ENCODE measurements at regions not wholly inside any gene's neighbourhood (a gene's known extent, or its start where the extent isn't known, plus 50 kb on each side); places are given as distances from the start of the nearest gene placed in this dataset.
"Not testable (repeated sequence)": the region's sequence is repeated elsewhere in the genome, so short reads cannot be mapped to it uniquely, and the experiment has no call there.

DNA sequence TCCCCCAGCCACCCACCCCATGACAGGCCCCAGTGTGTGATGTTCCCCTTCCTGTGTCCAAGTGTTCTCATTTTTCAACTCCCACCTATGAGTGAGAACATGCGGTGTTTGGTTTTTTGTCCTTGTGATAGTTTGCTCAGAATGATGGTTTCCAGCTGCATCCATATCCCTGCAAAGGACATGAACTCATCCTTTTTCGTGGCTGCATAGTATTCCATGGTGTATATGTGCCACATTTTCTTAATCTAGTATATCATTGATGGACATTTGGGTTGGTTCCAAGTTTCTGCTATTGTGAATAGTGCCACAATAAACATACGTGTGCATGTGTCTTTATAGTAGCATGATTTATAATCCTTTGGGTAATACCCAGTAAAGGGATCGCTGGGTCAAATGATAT, 273.0 kb downstream of the TEX29 start:
- not testable (repeated sequence) for FAIRE-seq

DNA sequence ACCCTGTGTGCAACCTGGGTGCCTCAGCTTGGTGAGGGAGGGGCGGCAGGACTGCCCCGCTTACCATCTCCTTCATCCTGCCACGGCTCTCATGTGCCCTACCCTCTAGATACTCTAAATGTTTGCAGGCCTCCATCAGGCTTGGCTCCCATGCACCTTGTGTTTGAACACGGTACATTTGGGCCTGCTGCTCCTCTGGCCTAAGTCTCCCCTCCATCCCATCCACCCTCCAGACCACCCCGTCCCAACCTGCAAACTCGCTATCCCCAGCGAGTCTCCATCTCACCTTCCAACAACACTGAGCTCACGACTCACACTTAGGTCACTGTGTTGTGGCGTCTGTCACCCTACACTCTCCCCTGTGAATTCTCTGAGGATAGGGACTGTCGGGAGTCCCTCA, 274.2 kb downstream of the TEX29 start:
- no peak for FAIRE-seq

DNA sequence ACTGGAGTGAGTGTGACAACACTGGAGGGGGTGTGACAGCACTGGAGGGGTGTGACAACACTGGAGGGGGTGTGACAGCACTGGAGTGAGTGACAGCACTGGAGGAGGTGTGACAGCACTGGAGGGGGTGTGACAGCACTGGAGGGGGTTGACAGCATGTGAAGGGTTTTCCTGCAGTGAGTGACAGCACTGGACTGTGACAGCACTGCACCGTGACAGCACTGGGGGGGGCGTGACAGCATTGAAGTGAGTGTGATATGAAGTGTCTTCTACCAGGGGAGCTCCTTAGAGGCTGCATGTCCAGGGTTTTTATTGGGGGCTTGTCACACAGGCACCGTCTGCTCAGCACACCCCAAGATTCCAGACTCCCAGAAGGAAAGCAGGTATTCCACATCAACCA, 274.8 kb downstream of the TEX29 start:
- FAIRE-seq: no peak

DNA sequence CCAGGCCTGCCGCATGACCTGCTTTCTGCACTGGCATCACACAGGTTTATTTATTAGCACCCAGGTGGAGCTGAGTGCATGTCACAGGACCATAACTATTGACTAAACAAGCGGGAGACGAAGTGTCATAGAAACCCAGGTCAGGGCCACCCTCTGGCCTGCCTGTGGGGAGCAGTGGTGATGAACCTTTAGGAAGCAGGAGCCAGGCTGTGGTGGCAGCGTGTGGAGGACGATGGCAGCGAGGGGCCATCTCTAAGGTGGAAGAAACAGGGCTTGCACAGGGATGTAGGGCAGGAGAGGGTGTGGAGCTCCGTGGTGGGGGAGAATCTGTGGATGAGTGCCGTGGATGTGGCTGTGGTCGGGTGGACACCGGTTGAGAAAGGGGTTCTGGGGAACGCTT, 275.3 kb downstream of the TEX29 start:
- no peak for FAIRE-seq

DNA sequence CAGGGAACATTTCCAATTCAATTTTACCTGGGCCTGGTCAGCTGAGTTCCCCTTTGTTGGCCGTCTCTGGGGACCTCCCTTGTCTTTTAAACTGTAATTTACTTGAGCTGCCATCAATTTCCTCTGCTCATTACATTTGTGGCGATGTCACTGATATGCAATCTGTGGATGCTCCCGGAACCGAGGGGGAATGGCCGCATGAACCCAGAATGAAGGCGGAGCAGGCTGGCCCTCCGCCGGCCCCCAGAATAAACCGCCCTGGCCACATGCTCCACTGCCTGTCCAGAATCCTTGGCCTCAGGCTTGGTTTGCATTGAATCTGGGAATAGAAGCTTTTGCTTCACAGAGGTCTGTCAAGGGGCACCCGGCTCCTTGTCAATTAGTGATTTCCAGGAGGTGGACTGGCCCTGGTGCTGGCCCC, 276.8 kb downstream of the TEX29 start:
- FAIRE-seq: no peak

DNA sequence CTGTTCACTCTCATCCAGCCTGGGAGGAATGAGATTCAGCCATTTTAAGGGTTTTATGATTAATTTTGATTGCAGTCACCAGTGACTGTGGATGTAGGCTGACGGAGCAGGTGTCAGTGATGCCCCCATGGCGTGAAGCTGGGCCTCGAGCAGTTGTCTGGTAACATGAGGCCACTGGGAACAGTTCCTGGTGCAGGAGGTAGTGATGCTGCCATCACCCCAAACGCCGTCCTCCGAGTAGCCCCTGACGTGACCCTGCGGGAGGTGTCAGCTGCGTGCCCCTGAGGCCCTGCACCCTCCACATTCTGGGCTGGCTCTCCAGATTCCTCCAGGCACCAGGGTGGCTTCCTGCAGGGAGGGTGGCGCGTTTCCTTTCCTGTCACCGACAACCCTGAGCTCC, 277.2 kb downstream of the TEX29 start:
- no peak for FAIRE-seq

DNA sequence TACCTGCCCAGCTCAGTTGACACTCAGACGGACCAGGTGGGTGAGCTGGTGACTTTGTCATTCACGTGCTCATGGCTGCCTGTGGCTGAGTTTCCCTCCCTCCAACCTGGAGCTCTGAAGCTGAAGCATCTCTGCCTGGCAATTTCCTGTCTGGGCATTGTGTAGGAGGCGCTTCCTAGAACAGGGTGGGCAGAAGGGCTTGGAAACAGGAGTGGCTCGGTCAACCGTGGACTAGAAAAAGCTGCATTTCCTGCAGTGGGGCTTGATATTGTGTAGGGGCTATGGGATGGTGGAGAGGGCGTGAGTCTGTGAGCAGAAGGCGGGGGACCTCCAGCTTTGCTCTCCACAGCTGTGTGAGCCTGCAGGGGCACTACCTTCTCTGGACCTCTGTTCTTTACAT, 278.3 kb downstream of the TEX29 start:
- no peak for FAIRE-seq

DNA sequence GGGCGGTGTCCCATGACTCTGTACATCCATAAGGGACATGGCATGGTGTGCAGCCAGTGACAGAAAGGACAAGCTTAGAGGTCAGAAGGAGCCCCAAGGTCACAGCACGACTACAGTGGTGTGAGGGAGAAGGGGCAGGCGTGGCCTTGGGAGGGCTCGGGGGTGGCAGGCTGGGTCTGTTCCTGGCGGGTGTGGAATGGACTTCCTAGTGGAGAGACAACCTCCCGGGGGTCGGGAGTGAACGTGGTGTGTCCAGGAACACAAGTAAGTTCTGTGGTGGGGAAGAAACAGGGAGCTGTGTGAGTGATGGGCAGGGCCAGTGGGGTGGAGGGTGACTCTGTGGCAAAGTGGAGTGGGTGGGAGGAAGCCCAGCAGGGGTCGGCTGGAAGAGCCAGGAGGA, 279.3 kb downstream of the TEX29 start:
- no peak for FAIRE-seq

DNA sequence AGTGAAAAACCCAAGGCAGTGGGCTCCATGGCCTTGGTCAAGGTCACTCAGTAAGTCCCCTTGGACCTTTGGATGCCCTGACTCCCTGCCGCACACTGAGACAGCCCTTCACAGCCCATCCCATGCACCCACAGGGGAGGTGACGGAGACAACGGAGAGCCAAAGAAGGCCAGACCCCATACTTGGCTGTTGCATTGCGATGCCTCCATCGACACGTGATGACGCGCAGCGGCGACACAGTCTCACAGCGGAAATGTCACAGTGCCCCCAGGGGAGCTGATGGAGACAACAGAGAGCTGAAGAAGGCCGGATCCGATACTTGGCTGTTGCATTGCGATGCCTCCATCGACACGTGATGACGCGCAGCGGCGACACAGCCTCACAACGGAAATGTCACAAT, 282.4 kb downstream of the TEX29 start:
- FAIRE-seq: no peak

DNA sequence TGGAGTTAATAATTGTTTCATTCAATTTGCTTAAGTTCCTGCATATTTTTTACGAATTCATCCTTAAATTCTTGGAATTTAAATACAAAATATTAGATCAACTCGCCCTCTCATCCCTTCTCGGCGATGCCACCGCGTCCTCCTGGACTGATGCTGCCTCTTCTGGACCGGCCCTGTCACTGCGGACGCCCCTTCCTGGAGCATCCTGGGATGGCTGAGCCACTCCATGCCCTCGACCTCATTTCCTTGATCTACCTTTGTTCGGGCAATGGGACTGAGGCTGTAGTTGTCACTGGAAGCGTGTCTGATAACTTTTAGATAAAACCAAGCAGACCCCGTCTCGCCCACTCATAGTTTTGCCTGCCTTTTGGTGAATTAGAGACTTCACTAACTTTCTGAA, 283.7 kb downstream of the TEX29 start:
- FAIRE-seq: no peak

DNA sequence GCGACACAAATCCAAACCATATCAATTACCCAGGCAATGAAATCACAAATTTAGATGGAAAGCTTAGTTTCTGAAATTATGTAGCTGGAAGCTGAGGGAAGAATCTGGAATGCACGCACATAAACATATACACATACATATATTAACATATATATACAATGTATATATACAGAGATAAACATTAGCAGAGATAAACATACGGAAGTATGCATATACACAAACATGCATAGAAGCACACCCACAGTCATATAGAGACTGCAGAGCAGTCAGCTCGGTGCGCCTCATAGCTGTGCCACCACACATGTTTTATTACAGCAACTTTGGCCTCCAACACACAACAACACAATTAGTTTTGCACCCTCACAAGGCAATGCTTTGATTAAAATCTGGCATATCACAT, 288.1 kb downstream of the TEX29 start:
- FAIRE-seq: no peak

DNA sequence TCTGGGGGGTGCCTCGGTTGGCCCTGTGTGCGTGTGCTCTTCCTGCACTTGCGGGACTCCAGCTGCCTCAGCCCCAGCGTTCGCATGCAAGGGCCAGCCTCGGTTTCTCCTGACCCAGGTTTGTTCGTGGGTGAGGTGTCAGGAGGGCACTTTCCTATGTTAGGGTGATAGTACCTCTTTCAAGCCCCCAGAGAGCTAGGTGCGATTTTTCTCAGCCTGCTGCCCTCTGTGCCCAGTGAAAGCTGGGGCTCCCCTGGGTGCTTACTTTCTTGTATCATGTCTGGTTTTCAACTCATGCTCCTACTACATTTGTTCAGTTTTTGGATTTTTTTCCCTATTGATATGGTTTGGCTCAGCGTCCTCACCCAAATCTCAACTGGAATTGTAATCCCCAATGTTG, 289.2 kb downstream of the TEX29 start:
- no peak for FAIRE-seq

DNA sequence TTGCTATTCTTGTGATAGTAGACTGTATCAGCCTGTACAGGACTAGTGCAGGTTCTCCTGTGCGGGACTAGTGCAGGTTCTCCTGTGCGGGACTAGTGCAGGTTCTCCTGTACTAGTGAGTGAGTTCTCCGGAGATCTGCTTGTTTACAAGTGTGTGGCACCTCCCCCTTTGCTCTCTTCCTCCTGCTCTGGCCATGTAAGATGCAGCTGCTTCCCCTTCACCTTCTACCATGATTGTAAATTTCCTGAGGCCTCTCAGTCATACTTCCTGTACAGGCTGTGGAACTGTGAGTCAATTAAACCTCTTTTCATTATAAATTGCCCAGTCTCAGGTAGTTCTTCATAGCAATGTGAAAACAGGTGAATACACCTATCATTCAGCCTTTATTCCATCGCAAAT, 289.6 kb downstream of the TEX29 start:
- FAIRE-seq: no peak

DNA sequence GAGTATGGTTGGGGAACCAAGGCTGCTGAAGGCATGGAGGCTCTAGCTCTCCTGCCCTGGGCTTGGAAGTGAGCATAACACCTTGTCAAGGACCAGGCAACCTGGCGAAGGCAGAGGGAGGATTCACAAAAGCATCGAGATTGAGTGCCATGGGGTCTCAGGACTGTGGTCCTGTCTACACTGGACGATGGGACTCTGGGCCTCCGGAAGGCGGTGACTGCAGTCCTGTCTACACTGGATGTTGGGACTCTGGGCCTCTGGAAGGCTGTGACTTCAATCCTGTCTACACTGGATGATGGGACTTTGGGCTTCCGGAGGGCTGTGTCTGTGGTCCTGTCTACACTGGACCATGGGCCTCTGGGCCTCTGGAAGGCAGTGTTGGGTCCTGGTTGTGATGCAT, 290.4 kb downstream of the TEX29 start:
- no peak for FAIRE-seq

DNA sequence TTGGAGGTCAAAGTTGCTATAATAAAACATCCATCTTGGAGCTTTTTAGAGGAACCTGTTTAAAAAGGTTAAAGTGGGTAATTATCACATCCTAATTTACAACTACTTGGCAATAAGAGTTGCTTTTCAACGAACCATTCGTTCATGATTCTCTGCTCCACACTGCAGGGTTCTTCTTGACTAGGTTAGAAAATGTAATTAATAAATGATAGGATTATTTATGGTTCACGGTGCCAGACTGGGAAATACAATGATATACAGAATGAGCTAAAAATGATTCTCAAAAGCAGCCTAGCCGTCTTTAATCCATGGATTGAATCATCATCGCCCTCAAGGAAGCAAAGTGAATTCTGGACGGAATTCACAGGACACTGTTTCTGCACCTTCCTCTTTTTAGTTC, 291.2 kb downstream of the TEX29 start:
- no peak for FAIRE-seq

DNA sequence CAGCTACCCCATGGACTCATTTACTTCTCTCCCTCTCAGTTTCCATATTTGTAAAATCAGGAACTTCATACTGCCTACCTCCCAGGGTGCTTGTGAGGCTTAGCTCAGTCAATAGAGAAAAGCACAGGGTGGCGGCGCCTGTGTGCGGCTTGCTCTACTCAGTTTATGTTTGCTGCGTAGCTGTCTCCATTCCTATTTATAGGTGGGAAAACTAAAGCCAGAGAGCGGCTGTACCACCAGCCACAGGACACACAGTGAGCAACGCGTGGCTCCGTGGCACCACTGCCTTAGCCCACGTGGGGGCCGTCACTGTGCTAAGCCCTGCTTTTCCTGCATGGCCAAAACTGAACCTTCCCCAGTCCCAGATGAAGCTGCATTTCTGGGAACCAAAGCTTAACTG, 292.4 kb downstream of the TEX29 start:
- no peak for FAIRE-seq

DNA sequence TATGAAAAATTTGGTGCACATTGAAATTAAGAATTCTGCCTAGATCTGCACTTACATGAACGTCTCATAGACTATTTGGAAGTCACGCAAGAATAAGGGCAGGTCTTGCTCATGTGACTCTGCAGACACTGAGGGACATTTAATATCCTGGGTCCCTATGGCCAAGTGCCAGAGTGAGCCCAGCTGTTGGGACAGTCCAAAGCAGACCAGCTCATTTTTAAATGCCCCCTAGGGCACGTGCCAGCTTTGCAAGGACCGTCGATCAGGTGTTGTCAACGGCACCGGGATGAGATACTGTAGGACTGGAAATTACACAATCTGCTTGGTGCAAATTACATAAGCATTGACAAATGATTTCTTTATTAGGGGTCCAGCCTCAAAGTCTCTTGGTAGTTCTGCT, 293.6 kb downstream of the TEX29 start:
- FAIRE-seq: no peak

DNA sequence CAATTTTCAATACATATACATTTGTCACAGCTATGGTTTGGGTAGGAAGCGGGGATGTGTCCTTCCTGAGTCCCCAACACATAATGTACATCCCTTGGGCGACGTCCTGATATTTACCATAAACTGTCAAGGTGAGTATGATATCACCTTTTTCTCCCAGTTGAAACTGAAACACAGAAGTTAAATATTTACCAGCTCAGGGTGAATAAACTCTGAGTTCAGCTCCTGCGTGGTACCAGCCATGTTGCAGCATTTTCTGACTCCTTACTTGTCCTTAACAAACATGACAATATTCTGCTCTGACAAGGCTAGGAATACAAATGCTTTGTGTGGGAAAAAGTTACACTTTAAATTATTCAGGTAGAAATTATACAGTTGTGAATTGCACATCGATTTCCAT, 294.2 kb downstream of the TEX29 start:
- FAIRE-seq: no peak

DNA sequence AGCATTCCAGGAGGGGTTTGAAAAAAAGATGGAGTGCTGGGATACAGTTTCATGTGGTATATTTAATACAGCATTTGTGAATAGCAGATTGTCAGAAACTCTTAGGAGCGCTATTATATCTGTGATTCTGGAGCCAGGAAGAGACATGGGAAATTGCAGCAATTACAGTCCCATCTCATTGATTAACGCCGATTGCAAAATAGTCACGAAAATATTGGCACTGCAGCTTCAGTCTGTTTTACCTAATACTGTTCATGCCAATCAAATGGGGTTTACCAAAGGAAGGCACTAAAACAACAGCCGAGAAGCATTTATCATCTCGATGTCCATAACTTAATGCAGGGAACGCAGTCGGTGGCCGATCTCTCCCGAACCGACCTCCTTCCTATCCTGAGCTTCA, 295.8 kb downstream of the TEX29 start:
- no peak for FAIRE-seq

DNA sequence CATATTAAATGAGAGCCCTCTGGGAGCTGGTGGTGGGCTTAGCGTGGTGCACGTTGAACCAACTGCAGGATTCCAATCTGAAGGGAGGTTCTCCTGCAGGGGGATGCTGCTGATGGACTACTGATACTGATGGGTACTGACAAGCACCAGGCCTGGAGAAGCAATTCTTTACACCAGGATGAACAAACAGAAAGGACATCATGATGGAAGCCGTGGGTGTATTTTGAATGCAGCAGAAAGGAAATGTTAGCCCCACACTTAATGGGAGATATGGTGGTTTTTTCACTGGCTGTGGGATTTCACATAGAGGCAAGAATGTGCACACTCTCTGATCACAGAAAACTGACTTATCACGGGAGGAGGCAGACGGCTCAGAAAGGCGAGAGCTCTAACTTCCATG, 299.7 kb downstream of the TEX29 start:
- FAIRE-seq: no peak

DNA sequence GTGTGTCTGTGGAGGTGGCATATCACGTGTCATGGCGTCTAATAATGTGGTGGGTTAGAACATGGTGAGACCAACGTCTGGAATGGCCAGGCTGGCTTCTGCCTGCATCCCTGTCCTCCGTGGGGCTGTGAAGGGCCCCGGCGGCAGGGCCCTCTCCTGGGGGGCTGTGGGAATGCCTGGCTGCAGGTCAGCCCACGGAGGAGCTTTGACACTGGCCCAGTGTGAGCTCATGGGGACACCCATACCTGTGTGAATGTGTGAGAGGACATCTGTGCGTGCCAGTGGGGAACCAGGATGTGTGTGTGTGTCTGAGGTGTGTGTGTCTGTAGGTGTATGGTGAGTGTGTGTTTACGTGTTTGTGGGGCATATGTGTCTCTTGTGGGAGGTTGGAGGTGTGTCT, 300.1 kb downstream of the TEX29 start:
- no peak for FAIRE-seq

DNA sequence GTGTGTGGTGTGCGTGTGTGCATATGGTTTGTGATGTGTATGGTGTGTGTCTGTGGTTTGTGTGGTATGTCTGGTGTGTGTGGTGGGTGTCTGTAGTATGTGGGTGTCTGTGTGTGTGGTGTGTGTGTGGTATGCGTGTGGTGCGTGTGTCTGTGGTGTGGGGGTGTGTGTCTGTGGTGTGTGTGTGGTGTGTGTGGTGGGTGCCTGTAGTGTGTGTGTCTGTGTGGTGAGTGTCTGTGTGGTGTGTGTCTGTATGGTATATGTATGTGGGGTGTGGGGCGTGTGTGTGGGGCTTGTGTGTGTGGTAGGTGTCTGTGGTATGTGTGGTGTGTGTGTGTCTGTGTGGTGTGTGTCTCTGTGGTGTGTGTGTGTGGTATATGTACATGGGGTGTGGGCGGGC, 300.7 kb downstream of the TEX29 start:
- FAIRE-seq: no peak

DNA sequence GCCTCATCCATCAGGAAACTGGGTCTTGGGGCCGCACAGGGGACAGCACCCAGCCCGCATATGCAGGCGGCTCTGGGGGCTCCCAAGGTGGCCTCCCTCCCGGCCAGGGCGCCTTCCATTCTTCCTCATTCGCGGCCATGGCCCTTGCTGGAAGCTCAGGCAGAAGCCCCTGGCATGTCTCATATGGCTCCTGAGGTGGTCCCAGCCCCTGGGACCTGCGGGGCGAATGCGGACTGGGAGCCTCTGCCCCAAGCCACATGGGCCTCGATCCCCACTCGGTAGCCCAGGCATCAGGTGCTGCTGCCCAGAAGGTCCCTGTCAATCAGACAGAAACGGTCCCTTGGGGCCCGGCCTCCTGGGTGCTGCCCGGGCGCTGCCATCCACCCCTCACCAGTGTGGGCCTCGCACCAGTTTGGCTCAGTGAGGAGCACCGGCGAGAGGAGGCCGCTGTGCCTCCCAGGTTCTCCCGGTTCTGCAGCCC, 301.6 kb downstream of the TEX29 start:
- no peak for FAIRE-seq

DNA sequence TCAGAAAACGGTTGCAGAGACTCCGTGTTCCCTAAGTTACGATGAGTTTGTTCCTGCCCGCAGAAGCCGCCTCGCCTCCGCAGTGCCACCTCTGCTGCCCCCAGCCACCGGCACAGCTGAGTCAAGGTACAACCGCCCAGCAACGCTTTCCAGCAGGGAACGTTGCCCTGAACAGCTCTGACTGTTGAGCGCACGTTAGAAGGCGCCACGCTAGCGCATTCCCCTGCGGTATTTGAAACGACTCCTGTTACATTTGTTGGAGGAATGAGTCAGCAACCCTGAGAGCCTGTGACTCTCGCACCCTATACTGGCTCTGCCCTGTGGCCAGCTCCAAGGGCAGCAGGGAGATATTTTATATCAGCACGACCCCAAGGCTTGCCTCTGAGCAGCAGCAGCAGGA, 302.8 kb downstream of the TEX29 start:
- no peak for FAIRE-seq

DNA sequence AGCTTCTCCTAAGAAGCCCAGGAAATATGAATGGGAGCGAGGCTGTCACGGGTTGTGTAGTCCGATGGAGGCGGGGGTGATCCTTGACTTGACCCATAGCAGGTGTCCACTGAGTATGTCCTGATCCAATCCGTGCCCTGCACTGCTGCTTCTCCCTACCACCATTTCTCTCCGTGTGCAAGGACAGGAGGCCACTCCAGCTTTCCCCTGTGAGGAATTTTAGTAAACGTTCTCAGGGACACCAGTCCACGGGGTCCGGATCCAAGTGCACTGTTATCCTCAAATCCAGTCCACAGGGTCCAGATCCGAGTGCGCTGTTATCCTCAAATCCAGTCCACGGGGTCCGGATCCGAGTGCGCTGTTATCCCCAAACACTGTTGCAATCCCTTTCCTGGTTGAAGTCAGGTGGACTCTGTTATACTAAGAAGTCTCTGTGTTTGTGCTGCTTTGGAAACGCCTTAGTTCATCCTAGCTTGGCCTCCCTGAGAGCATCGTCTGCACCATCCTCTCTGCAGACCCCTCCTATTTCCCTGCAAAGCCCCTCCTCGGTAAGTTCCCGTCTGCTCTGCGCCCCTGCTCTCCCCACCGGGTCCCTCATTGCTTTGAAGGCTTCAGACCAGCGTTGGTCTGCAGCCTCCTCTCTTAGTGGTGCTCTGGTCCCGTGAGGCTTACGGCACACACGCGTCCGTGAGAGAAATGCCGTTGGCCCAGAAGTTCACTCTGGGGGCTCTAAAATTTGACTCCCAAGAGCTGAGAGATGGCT, 303.5 kb downstream of the TEX29 start:
- FAIRE-seq: no peak
